ENCODE measurements at regions not wholly inside any gene's neighbourhood (a gene's known extent, or its start where the extent isn't known, plus 50 kb on each side); places are given as distances from the start of the nearest gene placed in this dataset.

DNA sequence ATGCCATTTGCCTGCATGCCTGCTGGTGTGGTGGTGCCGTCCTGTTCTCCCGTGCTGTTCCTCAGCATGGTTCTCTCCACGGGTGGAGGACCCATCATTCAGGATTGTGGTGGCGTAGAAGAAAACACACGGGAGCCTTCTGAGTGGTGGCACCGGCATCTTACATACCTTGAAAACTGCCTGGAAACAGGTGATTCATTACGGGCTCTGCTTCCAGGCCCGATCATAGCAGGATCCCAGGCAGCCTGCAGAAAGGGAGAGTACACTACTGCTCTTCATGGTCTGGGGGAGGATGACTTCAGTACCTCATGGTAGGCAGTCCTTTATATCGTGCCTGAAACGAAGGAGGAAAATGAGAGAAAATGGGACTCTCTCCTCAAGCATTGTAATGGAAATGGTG, 66.6 kb upstream of the KCNA5 start:
- no peak overlapping the region for H2AFZ ChIP-seq (replicated peaks)
- H3K4me3 ChIP-seq: no peak overlapping the region
- H3F3A ChIP-seq (ENCODE audit: low read depth): no peaks in the 10 kb centered on the region
- no peaks in the 10 kb centered on the region for H4K20me1 ChIP-seq (ENCODE audit: low read depth)
- H3K9me3 ChIP-seq (ENCODE audit: low read depth): no peaks in the 10 kb centered on the region
- TF ChIP-seq EZH2 (IDR thresholded peaks at IDR 0.05): no peak
- no peak for TF ChIP-seq CTCF (IDR thresholded peaks at IDR 0.05)
- no peak for TF ChIP-seq EZH2phosphoT487 (IDR thresholded peaks at IDR 0.05)
- H3K27ac ChIP-seq: no peak overlapping the region
- no peak overlapping the region for H3K4me2 ChIP-seq
- peaks cover 5% of the 10 kb centered on the region for H3K4me1 ChIP-seq
- DNase-seq (ENCODE audit: low spot score): no peak
- Mint-ChIP-seq H3K27me3 (ENCODE audit: insufficient read depth, low read depth) (no peaks in the 10 kb centered on the region), H3K4me1 (no peaks in the 10 kb centered on the region), H3K9me3 (no peaks in the 10 kb centered on the region), H3K4me3 (no peak overlapping the region), H3K36me3 (no peaks in the 10 kb centered on the region), H3K27ac (peak overlapping the region; percentile 8)
- no peaks in the 10 kb centered on the region for H3K79me2 ChIP-seq (ENCODE audit: low read depth)
- no peak overlapping the region for H3K9ac ChIP-seq
- no peaks in the 10 kb centered on the region for H3K36me3 ChIP-seq
- peaks cover 11% of the 10 kb centered on the region for H3K27me3 ChIP-seq

DNA sequence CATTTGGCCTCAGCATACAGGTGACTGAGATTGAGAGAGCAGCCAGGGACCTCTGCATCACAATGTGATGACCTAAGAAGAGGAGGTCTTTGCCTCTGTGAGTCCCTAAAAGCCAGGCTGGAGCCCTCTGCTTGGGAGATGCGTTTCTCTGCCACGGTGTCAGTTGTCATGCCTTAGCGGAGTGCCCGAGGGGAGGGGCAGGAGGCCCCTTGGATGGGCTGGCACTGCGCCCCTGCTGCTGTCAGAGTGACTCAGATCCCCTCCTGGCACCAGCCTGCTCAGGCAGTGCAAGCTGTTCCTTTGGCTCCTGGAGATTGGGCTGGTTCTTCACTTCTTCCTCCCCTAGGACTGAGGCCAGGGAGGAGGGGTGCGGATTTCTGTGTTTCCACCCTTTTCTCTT, 64.9 kb upstream of the KCNA5 start:
- peaks cover 5% of the 10 kb centered on the region for H3K4me1 ChIP-seq
- H3K27ac ChIP-seq: no peak overlapping the region
- no peaks in the 10 kb centered on the region for H3K4me1 Mint-ChIP-seq
- peaks cover 5% of the 10 kb centered on the region for H3K27me3 ChIP-seq
- no peak overlapping the region for H3K4me3 ChIP-seq
- no peaks in the 10 kb centered on the region for H3K36me3 ChIP-seq
- no peaks in the 10 kb centered on the region for H3K27me3 Mint-ChIP-seq (ENCODE audit: insufficient read depth, low read depth)
- H3K36me3 Mint-ChIP-seq: no peaks in the 10 kb centered on the region
- no peaks in the 10 kb centered on the region for H4K20me1 ChIP-seq (ENCODE audit: low read depth)
- H3K9ac ChIP-seq: no peak overlapping the region
- no peak overlapping the region for H3K27ac Mint-ChIP-seq
- H3K79me2 ChIP-seq (ENCODE audit: low read depth): no peaks in the 10 kb centered on the region
- H3K9me3 ChIP-seq (ENCODE audit: low read depth): no peaks in the 10 kb centered on the region
- no peak overlapping the region for H3K4me2 ChIP-seq
- H2AFZ ChIP-seq (replicated peaks): peak overlapping the region; percentile 42
- no peaks in the 10 kb centered on the region for H3K9me3 Mint-ChIP-seq
- no peak for DNase-seq (ENCODE audit: low spot score)
- no peaks in the 10 kb centered on the region for H3F3A ChIP-seq (ENCODE audit: low read depth)
- H3K4me3 Mint-ChIP-seq: no peak overlapping the region
- no peak for TF ChIP-seq EZH2phosphoT487 (IDR thresholded peaks at IDR 0.05)
- TF ChIP-seq CTCF (IDR thresholded peaks at IDR 0.05): no peak
- no peak for TF ChIP-seq EZH2 (IDR thresholded peaks at IDR 0.05)

- H3K4me2 ChIP-seq: no peak overlapping the region
- peaks cover 5% of the 10 kb centered on the region for H3K27me3 ChIP-seq
These were observed 63.9 kb upstream of the KCNA5 start for GRCh38 chr12:4979737-4980136.

More at GRCh38 chr12:4979737-4980136, 63.9 kb upstream of the KCNA5 start:
- Mint-ChIP-seq H3K4me3 (no peak overlapping the region), H3K9me3 (no peaks in the 10 kb centered on the region), H3K27ac (no peak overlapping the region), H3K27me3 (ENCODE audit: insufficient read depth, low read depth) (no peaks in the 10 kb centered on the region), H3K36me3 (no peaks in the 10 kb centered on the region), H3K4me1 (no peaks in the 10 kb centered on the region)
- Histone ChIP-seq H3K27ac (no peak overlapping the region), H3K4me1 (peaks cover 5% of the 10 kb centered on the region), H3K9ac (no peak overlapping the region), H3K9me3 (ENCODE audit: low read depth) (no peaks in the 10 kb centered on the region), H3F3A (ENCODE audit: low read depth) (no peaks in the 10 kb centered on the region), H2AFZ (replicated peaks) (no peak overlapping the region), H3K36me3 (no peaks in the 10 kb centered on the region), H4K20me1 (ENCODE audit: low read depth) (no peaks in the 10 kb centered on the region), H3K79me2 (ENCODE audit: low read depth) (no peaks in the 10 kb centered on the region), H3K4me3 (no peak overlapping the region)
- TF ChIP-seq CTCF (IDR thresholded peaks at IDR 0.05): no peak
- TF ChIP-seq EZH2 (IDR thresholded peaks at IDR 0.05): no peak
- no peak for TF ChIP-seq EZH2phosphoT487 (IDR thresholded peaks at IDR 0.05)
- no peak for DNase-seq (ENCODE audit: low spot score)
